Neural progenitor cell (in vitro differentiated cells): ENCODE measurements at regions not wholly inside any gene's neighbourhood (a gene's known extent, or its start where the extent isn't known, plus 50 kb on each side); places are given as distances from the start of the nearest gene placed in this dataset.

Experiments used
- CTCF ChIP-seq: fragments of 200-600 bp; sonication (generic); IDR thresholded peaks from 2 replicates; pipeline ENCODE4 v1.5.1; 2017; ENCODE audit warnings: antibody characterized with exemption, mild to moderate bottlenecking
- EZH2 ChIP-seq: fragments of 200-600 bp; sonication (generic); IDR thresholded peaks from 2 replicates; pipeline ENCODE4 v1.6.1; 2017; ENCODE audit warnings: antibody characterized with exemption, mild to moderate bottlenecking, moderate library complexity

GRCh38 chrX:69366183-69366582 is 137.9 kb upstream of the NALF2 start:
- no peak for TF ChIP-seq CTCF
- TF ChIP-seq EZH2, result no peak
